HG02870 (cell line): ENCODE measurements at regions not wholly inside any gene's neighbourhood (a gene's known extent, or its start where the extent isn't known, plus 50 kb on each side); places are given as distances from the start of the nearest gene placed in this dataset.
"Not testable (repeated sequence)": the region's sequence is repeated elsewhere in the genome, so short reads cannot be mapped to it uniquely, and the experiment has no call there.

Experiments used
- ATAC-seq: cut with Tn5 transposase; IDR thresholded peaks from one replicate; pipeline ENCODE4 v1.9.1; 2021; ENCODE audit warnings: mild to moderate bottlenecking, moderate library complexity; ENCODE audit not compliant: unreplicated experiment

DNA sequence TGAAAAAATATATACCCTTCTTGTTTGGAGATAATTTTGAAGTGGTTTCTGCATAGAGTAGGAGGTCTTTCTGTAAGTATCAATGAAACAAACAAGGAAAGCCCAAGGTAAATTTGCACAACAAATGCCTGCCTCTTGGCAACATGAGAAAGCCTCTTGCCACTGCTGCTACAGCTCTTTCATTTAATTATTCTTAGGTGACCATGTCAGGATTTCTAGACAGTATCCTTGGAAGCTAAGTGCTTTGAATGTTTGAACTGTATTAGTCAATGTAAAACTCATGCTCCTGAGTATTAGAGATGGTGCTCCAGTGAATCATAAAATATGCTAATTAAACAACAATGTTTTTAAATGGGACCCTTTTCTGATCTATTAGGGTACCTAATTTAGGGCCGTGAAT lies 81.2 kb upstream of the ITGB1 start:
- no peak for ATAC-seq

DNA sequence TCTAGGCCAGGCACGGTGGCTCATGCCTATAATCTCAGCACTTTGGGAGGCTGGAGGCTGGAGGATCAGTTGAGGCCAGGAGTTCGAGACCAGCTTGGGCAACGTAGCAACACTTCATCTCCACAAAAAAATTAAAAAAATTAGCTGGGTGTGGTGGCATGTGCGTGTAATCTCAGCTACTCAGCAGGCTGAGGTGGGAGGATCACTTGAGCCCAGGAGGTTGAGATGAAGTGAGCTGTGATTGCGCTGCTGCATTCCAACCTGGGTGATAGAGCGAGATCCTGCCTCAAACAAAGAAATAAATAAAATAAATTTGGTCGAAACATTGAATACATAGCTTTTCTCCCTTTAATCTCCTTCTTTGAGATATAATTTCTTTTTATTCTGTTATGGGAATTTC lies 80.6 kb upstream of the ITGB1 start:
- ATAC-seq = no peak

DNA sequence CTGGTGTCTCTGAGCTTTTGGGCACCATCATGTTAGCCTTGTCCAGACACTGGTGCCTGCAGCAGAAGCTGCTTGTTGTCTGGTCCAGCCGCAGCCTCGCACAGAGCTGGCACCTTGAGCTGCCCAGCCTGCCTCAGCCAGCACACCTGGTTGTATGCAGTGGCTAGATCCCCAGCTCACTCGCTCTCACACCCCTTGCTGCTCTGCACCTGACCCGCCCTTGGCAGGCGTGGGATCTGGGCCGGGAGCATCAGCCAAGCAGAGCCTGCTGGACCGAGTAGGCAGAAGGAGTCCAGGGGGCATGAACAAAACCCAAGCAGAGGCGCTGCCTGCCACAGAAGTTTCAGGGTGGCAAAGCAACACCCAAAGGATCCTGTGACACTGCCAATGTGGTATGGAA lies 79.7 kb upstream of the ITGB1 start:
- no peak for ATAC-seq

DNA sequence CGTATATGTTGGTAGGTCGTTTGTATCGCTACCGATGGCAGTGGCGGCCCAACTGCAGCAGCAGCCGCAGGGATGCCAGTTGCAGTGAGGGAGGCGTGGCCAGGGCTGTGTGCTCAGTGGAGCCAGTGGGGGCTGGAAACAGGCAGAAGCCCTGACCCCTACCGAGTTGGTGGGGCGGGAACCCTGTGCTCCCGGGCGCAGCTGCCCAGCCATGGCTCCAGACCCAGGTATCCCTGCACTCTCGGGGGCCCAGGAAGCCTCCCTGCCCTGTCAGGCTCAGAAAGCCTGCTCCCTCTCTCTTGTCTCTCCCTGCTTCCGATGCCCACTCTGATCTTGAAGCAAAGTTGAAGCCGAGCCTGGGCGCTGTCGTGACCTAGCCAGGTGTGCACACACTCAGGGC lies 78.6 kb upstream of the ITGB1 start:
- ATAC-seq = no peak

GRCh38 chr10:33035411-33035810 lies 77.4 kb upstream of the ITGB1 start:
- no peak for ATAC-seq

- no peak for ATAC-seq
Observed at GRCh38 chr10:33034931-33035330, 76.9 kb upstream of the ITGB1 start.

DNA sequence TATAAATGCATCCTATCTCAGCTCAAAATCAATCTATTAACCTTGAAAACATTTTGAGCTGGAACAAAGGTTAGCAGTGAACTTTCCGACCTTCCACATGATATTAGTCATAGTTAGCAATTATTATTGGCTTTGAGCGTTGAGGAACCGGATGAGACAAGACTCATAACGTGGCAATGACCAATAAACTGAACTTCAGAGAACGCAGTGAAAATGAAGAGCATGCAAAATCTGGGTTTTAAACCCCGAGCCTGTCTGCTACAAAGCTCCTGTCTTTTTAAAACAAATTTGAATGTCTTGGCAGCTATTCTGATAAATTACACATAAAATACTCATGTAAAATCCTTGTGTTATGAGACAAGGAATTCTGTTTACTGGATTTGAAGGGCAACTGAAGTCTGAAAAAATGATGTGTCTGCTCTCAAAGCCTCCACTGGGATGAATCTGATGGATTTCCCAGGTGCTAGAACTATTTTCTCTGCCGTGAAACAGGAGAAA lies 74.7 kb upstream of the ITGB1 start:
- no peak for ATAC-seq

DNA sequence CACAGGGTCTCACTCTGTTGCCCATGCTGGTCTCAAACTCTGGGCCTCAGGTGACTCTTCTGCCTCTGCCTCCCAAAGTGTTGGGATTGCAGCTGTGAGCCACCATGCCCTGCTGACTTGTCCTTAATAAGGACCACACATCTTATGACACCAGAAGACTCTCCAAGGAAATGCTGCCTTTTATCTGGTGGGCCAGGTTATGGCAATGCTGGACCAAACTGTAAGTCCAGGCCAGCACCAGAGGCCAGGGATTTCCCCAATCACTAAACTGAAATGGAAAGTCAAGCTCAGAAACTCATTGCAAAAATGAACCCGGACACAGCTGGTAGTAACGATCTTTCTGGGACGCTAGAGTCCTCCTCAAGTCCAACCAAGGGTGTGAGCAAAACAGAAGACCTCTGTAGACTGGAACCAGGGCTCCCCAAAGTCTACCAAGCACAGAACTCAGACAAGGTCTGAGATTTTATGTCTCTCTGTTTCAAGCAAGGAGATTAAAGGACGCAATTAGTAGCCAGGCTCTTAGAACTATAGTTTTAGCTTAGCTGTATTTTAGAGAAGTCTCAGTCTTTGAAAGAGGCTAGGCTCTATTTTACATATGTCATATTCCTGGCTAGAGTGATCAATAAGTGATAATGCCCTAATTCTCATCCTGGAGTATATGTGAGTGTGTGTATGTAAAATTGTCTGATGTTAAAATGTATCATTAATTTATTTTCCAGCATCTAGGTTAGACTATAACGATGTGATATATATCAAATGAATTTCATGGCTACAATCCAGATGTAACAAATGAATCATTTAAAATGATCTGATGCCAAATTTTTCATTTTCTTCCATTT lies 74.0 kb upstream of the ITGB1 start:
- no peak for ATAC-seq

GRCh38 chr10:33031171-33031570 lies 73.1 kb upstream of the ITGB1 start:
- no peak for ATAC-seq

DNA sequence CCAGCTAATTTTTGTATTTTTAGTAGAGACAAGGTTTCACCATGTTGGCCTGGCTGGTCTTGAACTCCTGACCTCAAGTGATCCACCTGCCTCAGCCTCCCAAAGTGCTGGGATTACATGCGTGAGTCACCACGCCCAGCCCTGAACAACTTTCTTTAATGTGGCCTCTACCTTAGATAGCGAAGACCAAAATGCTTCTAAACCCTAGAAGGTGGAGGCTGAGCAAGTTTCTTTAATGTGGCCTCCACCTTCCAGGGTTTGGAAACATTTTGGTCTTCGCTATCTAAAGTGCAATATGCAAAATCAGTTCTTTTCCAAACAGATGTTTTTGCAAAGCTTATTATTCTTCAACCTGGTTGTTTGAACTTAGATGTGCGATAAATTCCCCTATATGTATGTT lies 70.5 kb upstream of the ITGB1 start:
- not testable (repeated sequence) for ATAC-seq

GRCh38 chr10:33027088-33027487 lies 69.1 kb upstream of the ITGB1 start:
- ATAC-seq = no peak

DNA sequence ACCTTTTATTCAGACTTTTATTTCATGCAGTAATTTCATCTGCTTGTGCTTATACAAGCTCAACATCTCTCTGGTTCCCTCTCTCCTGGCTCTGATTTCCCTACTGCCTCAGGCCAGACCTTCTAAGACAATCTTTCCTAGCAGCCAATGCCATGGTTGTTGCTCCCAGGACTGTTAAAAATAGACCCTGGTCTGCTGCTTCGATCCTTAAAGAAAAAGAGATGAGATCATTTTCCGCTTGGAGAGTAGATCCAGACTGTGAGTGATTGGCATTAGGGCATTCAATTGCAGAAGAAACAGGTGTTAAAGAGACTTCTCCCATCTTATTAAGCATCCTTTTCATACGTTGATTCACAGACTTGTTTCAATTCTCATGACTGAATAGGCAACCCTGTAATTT lies 68.4 kb upstream of the ITGB1 start:
- ATAC-seq = no peak

DNA sequence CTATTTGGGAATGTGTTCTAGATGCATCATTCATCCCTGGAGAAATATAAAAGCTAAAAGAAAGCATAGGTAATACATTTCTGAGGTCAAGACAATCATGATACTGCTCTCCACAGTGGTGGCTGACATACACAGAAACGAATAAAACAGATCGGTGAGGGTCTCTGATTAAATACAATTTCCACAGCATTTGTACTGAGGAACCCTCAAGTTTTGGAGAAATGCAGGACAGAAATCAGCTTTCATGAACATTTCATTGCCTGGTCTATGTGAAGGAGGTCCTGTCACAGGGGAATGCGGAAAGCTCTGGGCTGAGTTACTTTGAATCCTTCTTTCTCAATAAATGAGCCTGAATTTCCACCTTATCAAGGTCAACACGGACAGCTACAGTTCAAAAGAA lies 67.9 kb upstream of the ITGB1 start:
- no peak for ATAC-seq

DNA sequence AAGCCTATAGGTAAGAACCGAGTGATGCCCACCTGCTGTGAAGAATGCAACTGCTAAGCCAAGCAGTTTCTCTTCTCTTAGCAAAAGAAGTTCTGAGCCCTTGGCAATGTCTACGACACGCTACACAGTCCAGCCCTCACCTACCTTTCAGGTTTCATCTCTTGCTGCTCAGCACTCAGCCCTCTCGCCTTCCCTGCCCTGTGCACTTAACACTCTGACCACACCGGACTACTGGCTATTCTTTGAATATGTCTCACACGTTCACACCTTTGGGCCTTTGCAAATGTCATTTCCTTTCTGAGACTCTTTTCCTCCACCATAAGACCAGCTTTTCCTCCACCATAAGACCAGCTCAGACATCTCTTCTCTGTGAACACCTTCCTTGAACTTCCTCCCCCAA lies 67.0 kb upstream of the ITGB1 start:
- no peak for ATAC-seq

DNA sequence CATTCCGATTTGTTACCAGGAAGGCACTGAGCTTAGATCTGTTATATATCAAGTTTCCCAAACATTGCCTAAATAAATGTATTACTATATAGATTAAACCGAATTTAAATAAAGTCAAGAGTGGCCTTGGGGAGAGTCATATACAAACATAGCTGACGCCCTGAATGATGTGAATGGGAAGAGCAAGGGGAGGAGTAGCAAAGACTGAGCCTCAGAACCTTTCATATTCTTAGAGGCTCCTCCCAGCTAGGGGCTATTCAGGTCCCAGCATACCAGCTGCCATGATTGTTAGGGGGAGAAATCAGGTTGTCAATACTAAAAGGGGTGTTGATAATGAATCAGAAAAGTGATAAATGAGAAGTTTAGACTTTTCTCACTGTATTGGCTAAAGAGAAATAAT lies 64.7 kb upstream of the ITGB1 start:
- ATAC-seq = no peak

- no peak for ATAC-seq
Observed at GRCh38 chr10:33022090-33022489, 64.1 kb upstream of the ITGB1 start.

DNA sequence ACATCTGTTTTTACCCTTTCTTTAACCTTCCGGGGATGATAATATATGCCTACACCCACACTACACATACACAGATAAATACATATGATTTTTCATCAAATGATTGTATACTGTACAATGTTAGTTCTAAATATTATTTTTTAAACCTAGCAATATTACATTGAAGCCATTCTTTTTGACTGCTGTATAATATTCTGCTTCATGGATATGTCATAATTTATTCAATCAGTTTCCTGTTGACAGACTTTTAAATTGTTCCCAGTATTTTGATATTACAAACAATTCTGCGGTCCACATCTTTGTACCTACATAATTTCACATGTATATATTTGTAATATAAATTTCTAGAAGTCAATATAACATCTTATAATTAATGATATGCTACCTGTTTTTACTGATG lies 59.0 kb upstream of the ITGB1 start:
- no peak for ATAC-seq

DNA sequence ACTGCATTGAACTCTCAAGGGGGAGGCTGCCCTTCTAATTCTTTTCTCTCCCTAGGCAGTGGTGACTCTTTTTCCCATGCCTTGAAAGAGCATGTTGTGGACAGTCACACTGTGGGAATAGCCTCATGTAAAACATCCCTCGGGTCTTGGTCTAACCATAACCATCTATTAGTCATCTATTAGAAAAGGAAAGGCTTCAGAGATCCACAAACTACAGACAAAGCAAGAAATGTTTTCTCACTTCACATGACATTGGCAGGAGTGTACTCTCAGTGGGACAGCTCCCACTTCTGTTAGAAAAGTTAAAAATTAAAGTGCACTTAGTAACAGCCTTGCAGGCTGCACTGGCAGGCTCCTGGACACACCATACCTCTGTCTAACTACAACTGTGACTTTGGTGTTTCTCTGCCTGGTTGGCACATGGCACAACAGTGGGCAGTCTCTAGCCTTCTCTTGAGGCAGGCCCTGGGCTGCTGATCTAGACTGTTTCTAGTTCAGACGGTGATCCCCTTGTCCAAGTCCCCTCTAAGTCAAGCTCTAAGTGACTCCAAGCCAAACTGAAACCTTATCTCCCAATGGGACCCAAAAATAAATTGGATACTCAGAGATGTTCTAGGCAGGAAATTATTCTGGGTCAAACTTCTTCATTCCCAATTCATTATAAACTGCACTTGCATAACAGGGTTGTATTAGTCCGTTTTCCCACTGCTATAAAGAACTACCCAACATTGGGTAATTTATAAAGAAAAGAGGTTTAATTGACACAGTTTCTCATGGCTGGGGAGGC lies 57.9 kb upstream of the ITGB1 start:
- ATAC-seq = no peak

DNA sequence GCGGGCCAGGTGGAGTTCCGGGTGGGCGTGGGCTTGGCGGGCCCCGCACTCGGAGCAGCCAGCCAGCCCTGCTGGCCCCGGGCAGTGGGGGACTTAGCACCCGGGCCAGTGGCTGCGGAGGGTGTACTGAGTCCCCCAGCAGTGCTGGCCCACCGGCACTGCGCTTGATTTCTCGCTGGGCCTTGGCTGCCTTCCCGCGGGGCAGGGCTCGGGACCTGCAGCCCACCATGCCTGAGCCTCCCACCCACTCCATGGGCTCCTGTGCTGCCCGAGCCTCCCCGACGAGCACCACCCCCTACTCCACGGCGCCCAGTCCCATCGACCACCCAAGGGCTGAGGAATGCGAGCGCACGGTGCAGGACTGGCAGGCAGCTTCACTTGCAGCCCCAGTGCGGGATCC lies 55.3 kb upstream of the ITGB1 start:
- ATAC-seq = not testable (repeated sequence)

GRCh38 chr10:33012306-33012705 lies 54.3 kb upstream of the ITGB1 start:
- ATAC-seq = no peak

- ATAC-seq = no peak
Observed at GRCh38 chr10:33010132-33011037, 52.4 kb upstream of the ITGB1 start.
